DOHH2 (cell line): ENCODE measurements at regions not wholly inside any gene's neighbourhood (a gene's known extent, or its start where the extent isn't known, plus 50 kb on each side); places are given as distances from the start of the nearest gene placed in this dataset.

ENCODE experiments used
- H3F3A ChIP-seq: fragments of 200-600 bp; sonication (generic), shearing (Covaris generic); 2 replicates; pipeline ENCODE4 v1.6.0; 2016; ENCODE audit warnings: antibody characterized with exemption, mild to moderate bottlenecking; ENCODE audit not compliant: control insufficient read depth, insufficient read depth
- H3K27ac ChIP-seq: fragments of 200-600 bp; sonication (generic); 2 replicates; pipeline ENCODE4 v1.5.1; 2014; ENCODE audit warnings: low read depth, mild to moderate bottlenecking, low read length, moderate library complexity
- H3K27me3 ChIP-seq: fragments of 200-600 bp; sonication (generic); 2 replicates; pipeline ENCODE4 v1.6.1; 2014; ENCODE audit warnings: mild to moderate bottlenecking, low read length, mixed read lengths; ENCODE audit not compliant: control insufficient read depth
- H3K36me3 ChIP-seq: fragments of 200-600 bp; sonication (generic); 2 replicates; pipeline ENCODE4 v1.6.1; 2014; ENCODE audit warnings: mild to moderate bottlenecking, low read length, moderate library complexity, mixed read lengths; ENCODE audit not compliant: control insufficient read depth
- H3K4me1 ChIP-seq: fragments of 200-600 bp; sonication (generic); 2 replicates; pipeline ENCODE4 v1.6.1; 2014; ENCODE audit warnings: mild to moderate bottlenecking, low read length, mixed read lengths; ENCODE audit not compliant: control insufficient read depth
- H3K4me2 ChIP-seq: fragments of 200-600 bp; sonication (generic); 2 replicates; pipeline ENCODE4 v1.6.0; 2014; ENCODE audit warnings: mild to moderate bottlenecking, low read length, moderate library complexity
- H3K4me3 ChIP-seq: fragments of 200-600 bp; sonication (generic); 2 replicates; pipeline ENCODE4 v1.5.1; 2014; ENCODE audit warnings: mild to moderate bottlenecking, low read length, mixed read lengths
- H3K79me2 ChIP-seq: fragments of 200-600 bp; sonication (generic); 2 replicates; pipeline ENCODE4 v1.6.1; 2014; ENCODE audit warnings: mild to moderate bottlenecking, low read length, mixed read lengths; ENCODE audit not compliant: control insufficient read depth
- H3K9me2 ChIP-seq: fragments of 200-600 bp; sonication (generic); replicated peaks from 2 replicates; pipeline ENCODE4 v1.6.1; 2014; ENCODE audit warnings: mild to moderate bottlenecking, low read length, mixed read lengths; ENCODE audit not compliant: control insufficient read depth
- H3K9me3 ChIP-seq: fragments of 200-600 bp; sonication (generic); 2 replicates; pipeline ENCODE4 v1.6.1; 2014; ENCODE audit warnings: antibody characterized with exemption, low read length, mixed read lengths; ENCODE audit not compliant: control insufficient read depth, insufficient read depth
- H4K20me1 ChIP-seq: fragments of 200-600 bp; sonication (generic); 2 replicates; pipeline ENCODE4 v1.6.0; 2014; ENCODE audit warnings: low read depth, mild to moderate bottlenecking, antibody characterized with exemption, low read length, moderate library complexity; ENCODE audit not compliant: control insufficient read depth, insufficient read depth
- CTCF ChIP-seq: fragments of 200-600 bp; sonication (generic); IDR thresholded peaks from one replicate; pipeline ENCODE4 v1.5.1; 2014; ENCODE audit warnings: antibody characterized with exemption, mild to moderate bottlenecking, low read depth, low read length; ENCODE audit not compliant: poor library complexity, severe bottlenecking
- EZH2phosphoT487 ChIP-seq: fragments of 200-600 bp; sonication (generic); IDR thresholded peaks from 2 replicates; pipeline ENCODE4 v1.6.1; 2017; ENCODE audit warnings: borderline replicate concordance, mild to moderate bottlenecking, antibody characterized with exemption, low read length, moderate library complexity, mixed read lengths

- Histone ChIP-seq H3K9me2 (no peaks in the 10 kb centered on the region), H3K4me2 (no peak overlapping the region), H3K27me3 (no peaks in the 10 kb centered on the region), H3K4me1 (no peaks in the 10 kb centered on the region), H3K27ac (no peak overlapping the region), H3K36me3 (no peaks in the 10 kb centered on the region), H3F3A (no peaks in the 10 kb centered on the region), H3K79me2 (no peaks in the 10 kb centered on the region), H3K4me3 (no peak overlapping the region), H4K20me1 (no peaks in the 10 kb centered on the region), H3K9me3 (no peaks in the 10 kb centered on the region)
- TF ChIP-seq EZH2phosphoT487 (no peak), CTCF (no peak)
Measured at GRCh38 chr16:54564841-54565240, 278.3 kb upstream of the IRX3 start.

- Histone ChIP-seq H3K36me3 (no peaks in the 10 kb centered on the region), H4K20me1 (no peaks in the 10 kb centered on the region), H3K27ac (no peak overlapping the region), H3K79me2 (no peaks in the 10 kb centered on the region), H3K4me2 (no peak overlapping the region), H3K4me3 (no peak overlapping the region), H3K4me1 (no peaks in the 10 kb centered on the region), H3K9me3 (no peaks in the 10 kb centered on the region), H3K9me2 (no peaks in the 10 kb centered on the region), H3F3A (no peaks in the 10 kb centered on the region), H3K27me3 (no peaks in the 10 kb centered on the region)
- TF ChIP-seq CTCF: no peak
- no peak for TF ChIP-seq EZH2phosphoT487
Measured at GRCh38 chr16:54554581-54554980, 268.0 kb upstream of the IRX3 start.

GRCh38 chr16:54548281-54548680, 261.7 kb upstream of the IRX3 start:
- no peaks in the 10 kb centered on the region for H3K36me3 ChIP-seq
- no peaks in the 10 kb centered on the region for H3K27me3 ChIP-seq
- TF ChIP-seq CTCF (no peak), EZH2phosphoT487 (no peak)
- no peak overlapping the region for H3K4me2 ChIP-seq
- no peaks in the 10 kb centered on the region for H3K9me3 ChIP-seq
- no peaks in the 10 kb centered on the region for H3F3A ChIP-seq
- no peak overlapping the region for H3K27ac ChIP-seq
- H3K4me1 ChIP-seq: no peaks in the 10 kb centered on the region
- no peaks in the 10 kb centered on the region for H4K20me1 ChIP-seq
- H3K9me2 ChIP-seq: no peaks in the 10 kb centered on the region
- H3K4me3 ChIP-seq: no peak overlapping the region
- H3K79me2 ChIP-seq: no peaks in the 10 kb centered on the region

GRCh38 chr16:54547052-54547451, 260.5 kb upstream of the IRX3 start:
- Histone ChIP-seq H3F3A (no peaks in the 10 kb centered on the region), H3K4me2 (no peak overlapping the region), H3K4me3 (no peak overlapping the region), H3K9me2 (no peaks in the 10 kb centered on the region), H3K27me3 (no peaks in the 10 kb centered on the region), H3K79me2 (no peaks in the 10 kb centered on the region), H4K20me1 (no peaks in the 10 kb centered on the region), H3K4me1 (no peaks in the 10 kb centered on the region), H3K9me3 (no peaks in the 10 kb centered on the region), H3K36me3 (no peaks in the 10 kb centered on the region), H3K27ac (no peak overlapping the region)
- no peak for TF ChIP-seq EZH2phosphoT487
- no peak for TF ChIP-seq CTCF
